H9 (cell line): ENCODE measurements at regions not wholly inside any gene's neighbourhood (a gene's known extent, or its start where the extent isn't known, plus 50 kb on each side); places are given as distances from the start of the nearest gene placed in this dataset.
"Not testable (repeated sequence)": the region's sequence is repeated elsewhere in the genome, so short reads cannot be mapped to it uniquely, and the experiment has no call there.

Experiments
- DNase-seq: peaks from one replicate; pipeline ENCODE4 v3.0.0-alpha.2; 2017
- H2AFZ ChIP-seq: one replicate; pipeline ENCODE4 v1.6.1; 2013; ENCODE audit warnings: mild to moderate bottlenecking, low read length, control low read depth, moderate library complexity
- H2AK5ac ChIP-seq: 2 replicates; pipeline ENCODE4 v1.6.1; 2013; ENCODE audit warnings: low read length, control low read depth, mixed read lengths; ENCODE audit not compliant: insufficient read length
- H2BK120ac ChIP-seq: one replicate; pipeline ENCODE4 v1.6.1; 2013; ENCODE audit warnings: low read depth, mild to moderate bottlenecking, low read length, control low read depth, inconsistent platforms; ENCODE audit not compliant: poor library complexity, severe bottlenecking
- H2BK12ac ChIP-seq: 2 replicates; pipeline ENCODE4 v1.6.1; 2013; ENCODE audit warnings: low read length, control low read depth, mixed read lengths, low read depth; ENCODE audit not compliant: insufficient read length
- H2BK15ac ChIP-seq: 2 replicates; pipeline ENCODE4 v1.6.1; 2013; ENCODE audit warnings: low read depth, low read length, control low read depth
- H2BK20ac ChIP-seq: one replicate; pipeline ENCODE4 v1.6.1; 2013; ENCODE audit warnings: low read depth, mild to moderate bottlenecking, low read length, control low read depth, inconsistent platforms; ENCODE audit not compliant: poor library complexity, severe bottlenecking
- H2BK5ac ChIP-seq: 2 replicates; pipeline ENCODE4 v1.6.1; 2013; ENCODE audit warnings: low read length, control low read depth, mixed read lengths; ENCODE audit not compliant: insufficient read length
- H3K14ac ChIP-seq: 2 replicates; pipeline ENCODE4 v1.6.1; 2013; ENCODE audit warnings: low read length, control low read depth; ENCODE audit not compliant: insufficient read depth
- H3K18ac ChIP-seq: 2 replicates; pipeline ENCODE4 v1.6.1; 2013; ENCODE audit warnings: low read depth, mild to moderate bottlenecking, mixed read lengths, low read length, control low read depth; ENCODE audit not compliant: insufficient read length
- H3K23ac ChIP-seq: 2 replicates; pipeline ENCODE4 v1.6.1; 2013; ENCODE audit warnings: low read length, control low read depth, mixed read lengths, low read depth; ENCODE audit not compliant: insufficient read length
- H3K23me2 ChIP-seq: 2 replicates; pipeline ENCODE4 v1.6.1; 2013; ENCODE audit warnings: low read depth, mild to moderate bottlenecking, mixed read lengths, low read length, control low read depth; ENCODE audit not compliant: insufficient read length, poor library complexity, severe bottlenecking
- H3K27ac ChIP-seq: 2 replicates; pipeline ENCODE4 v1.5.1; 2013; ENCODE audit warnings: low read length, control low read depth, mixed read lengths, low read depth; ENCODE audit not compliant: insufficient read length
- H3K27me3 ChIP-seq: 2 replicates; pipeline ENCODE4 v1.6.1; 2013; ENCODE audit warnings: low read length, control low read depth, inconsistent platforms; ENCODE audit not compliant: insufficient read depth
- H3K4ac ChIP-seq: 2 replicates; pipeline ENCODE4 v1.6.1; 2013; ENCODE audit warnings: low read depth, mild to moderate bottlenecking, control low read depth, inconsistent platforms, low read length, moderate library complexity
- H3K4me1 ChIP-seq: 2 replicates; pipeline ENCODE4 v1.6.1; 2013; ENCODE audit warnings: low read length, control low read depth, inconsistent platforms; ENCODE audit not compliant: insufficient read depth
- H3K4me2 ChIP-seq: 2 replicates; pipeline ENCODE4 v1.6.1; 2013; ENCODE audit warnings: low read length, control low read depth, mixed read lengths; ENCODE audit not compliant: insufficient read length, insufficient read depth
- H3K56ac ChIP-seq: 2 replicates; pipeline ENCODE4 v1.6.1; 2013; ENCODE audit warnings: low read depth, mild to moderate bottlenecking, mixed read lengths, low read length, control low read depth; ENCODE audit not compliant: insufficient read length
- H3K79me1 ChIP-seq: 2 replicates; pipeline ENCODE4 v1.6.1; 2013; ENCODE audit warnings: low read depth, mild to moderate bottlenecking, moderate library complexity, low read length, control low read depth, inconsistent platforms; ENCODE audit not compliant: insufficient read depth, poor library complexity, severe bottlenecking
- H3K79me2 ChIP-seq: 2 replicates; pipeline ENCODE4 v1.6.1; 2013; ENCODE audit warnings: low read length, control low read depth, inconsistent platforms; ENCODE audit not compliant: insufficient read depth
- H3K9ac ChIP-seq: 2 replicates; pipeline ENCODE4 v1.6.1; 2013; ENCODE audit warnings: low read length, control low read depth, mixed read lengths; ENCODE audit not compliant: insufficient read length; ENCODE audit errors: extremely low read depth
- H3K9me3 ChIP-seq: one replicate; pipeline ENCODE4 v1.6.1; 2013; ENCODE audit warnings: low read depth, low read length, inconsistent platforms; ENCODE audit not compliant: control insufficient read depth
- H3T11ph ChIP-seq: one replicate; pipeline ENCODE4 v1.6.1; 2013; ENCODE audit warnings: mild to moderate bottlenecking, low read length, control low read depth, inconsistent platforms
- H4K20me1 ChIP-seq: one replicate; pipeline ENCODE4 v1.6.1; 2013; ENCODE audit not compliant: control insufficient read depth, insufficient read length, insufficient read depth
- H4K5ac ChIP-seq: 2 replicates; pipeline ENCODE4 v1.6.1; 2013; ENCODE audit warnings: low read depth, mild to moderate bottlenecking, mixed read lengths, low read length, control low read depth; ENCODE audit not compliant: insufficient read length
- H4K8ac ChIP-seq: replicated peaks from 2 replicates; pipeline ENCODE4 v1.6.1; 2013; ENCODE audit warnings: low read length, control low read depth, mixed read lengths, low read depth; ENCODE audit not compliant: insufficient read length
- H4K91ac ChIP-seq: 2 replicates; pipeline ENCODE4 v1.6.1; 2013; ENCODE audit warnings: low read depth, mild to moderate bottlenecking, moderate library complexity, mixed read lengths, low read length, control low read depth; ENCODE audit not compliant: insufficient read length
- H3K27ac Mint-ChIP-seq, 3 experiments: 2 replicates in 2 of 3; 3 replicates in 1 of 3; pipeline ENCODE4 v1.8.0; 2020 to 2021; ENCODE audit warnings: mixed read lengths in 3 of 3, mild to moderate bottlenecking in 1 of 3, moderate library complexity in 1 of 3
- H3K27me3 Mint-ChIP-seq: 2 replicates; pipeline ENCODE4 v1.8.0; 2021; ENCODE audit warnings: low read depth, mild to moderate bottlenecking, moderate library complexity, mixed read lengths
- H3K36me3 Mint-ChIP-seq, 3 experiments: 2 replicates in 2 of 3; 3 replicates in 1 of 3; pipeline ENCODE4 v1.8.0; 2020 to 2021; ENCODE audit warnings: low read depth in 3 of 3, mixed read lengths in 3 of 3; ENCODE audit not compliant: insufficient read depth in 1 of 3
- H3K4me1 Mint-ChIP-seq, 2 experiments: 2 replicates each; pipeline ENCODE4 v1.8.0; 2020; ENCODE audit warnings: mixed read lengths in 2 of 2
- H3K4me3 Mint-ChIP-seq, 2 experiments: 2 replicates in 1 of 2; 3 replicates in 1 of 2; pipeline ENCODE4 v1.8.0; 2020 to 2021; ENCODE audit warnings: mild to moderate bottlenecking in 2 of 2, mixed read lengths in 2 of 2, moderate library complexity in 1 of 2
- H3K9me3 Mint-ChIP-seq, 2 experiments: 2 replicates in 1 of 2; 3 replicates in 1 of 2; pipeline ENCODE4 v1.8.0; 2020; ENCODE audit warnings: mild to moderate bottlenecking in 2 of 2, mixed read lengths in 2 of 2, moderate library complexity in 1 of 2
- WGBS: extraction: QIAGEN DNeasy Blood & Tissue Kit; methylation state at CpG from one replicate; pipeline ENCODE4 v1.1.7; 2013; ENCODE audit warnings: missing lambda C conversion rate, low lambda C conversion rate, mixed read lengths; ENCODE audit not compliant: insufficient read length; ENCODE audit errors: extremely low coverage; 5-methylcytosine and 5-hydroxymethylcytosine counted together

DNA sequence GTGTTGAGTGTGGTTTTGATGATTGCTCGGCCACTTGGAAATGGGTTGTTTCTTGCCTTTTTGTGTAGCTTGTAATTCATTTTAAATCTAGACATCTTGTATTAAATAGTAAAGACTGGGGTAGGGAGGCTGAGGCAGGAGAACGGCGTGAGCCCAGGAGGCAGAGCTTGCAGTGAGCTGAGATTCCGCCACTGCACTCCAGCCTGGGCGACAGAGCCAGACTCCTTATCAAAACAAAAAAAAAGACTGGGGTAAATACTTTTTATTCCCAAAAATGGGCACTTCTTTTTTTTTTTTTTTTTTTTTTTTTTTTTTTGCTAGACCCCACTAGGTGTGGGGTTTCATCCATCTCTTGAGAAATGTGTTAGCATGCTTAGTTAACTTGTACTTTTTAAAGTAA, 258.8 kb upstream of the FAM240B start:
- not testable (repeated sequence) for H3K36me3 Mint-ChIP-seq, H3K4me1 Mint-ChIP-seq, H2AK5ac ChIP-seq, H3K9me3 Mint-ChIP-seq, H3K23ac ChIP-seq, H3K27me3 ChIP-seq, H3K27me3 Mint-ChIP-seq, H3K14ac ChIP-seq, H3K79me2 ChIP-seq, H3K23me2 ChIP-seq, H3K9ac ChIP-seq, H2BK15ac ChIP-seq, H3K4ac ChIP-seq, H3K27ac ChIP-seq, H3K27ac Mint-ChIP-seq, H3K79me1 ChIP-seq, H3K9me3 ChIP-seq, H3K4me3 Mint-ChIP-seq, H3K18ac ChIP-seq, H3K56ac ChIP-seq, H2BK20ac ChIP-seq, H4K5ac ChIP-seq, H4K8ac ChIP-seq, H2BK12ac ChIP-seq, DNase-seq, H2BK5ac ChIP-seq, H4K20me1 ChIP-seq, H2BK120ac ChIP-seq, H2AFZ ChIP-seq, H3K4me1 ChIP-seq, H3K4me2 ChIP-seq, H4K91ac ChIP-seq, H3T11ph ChIP-seq
- WGBS, result no CpG with 5 or more reads among the region's 5 CpGs

DNA sequence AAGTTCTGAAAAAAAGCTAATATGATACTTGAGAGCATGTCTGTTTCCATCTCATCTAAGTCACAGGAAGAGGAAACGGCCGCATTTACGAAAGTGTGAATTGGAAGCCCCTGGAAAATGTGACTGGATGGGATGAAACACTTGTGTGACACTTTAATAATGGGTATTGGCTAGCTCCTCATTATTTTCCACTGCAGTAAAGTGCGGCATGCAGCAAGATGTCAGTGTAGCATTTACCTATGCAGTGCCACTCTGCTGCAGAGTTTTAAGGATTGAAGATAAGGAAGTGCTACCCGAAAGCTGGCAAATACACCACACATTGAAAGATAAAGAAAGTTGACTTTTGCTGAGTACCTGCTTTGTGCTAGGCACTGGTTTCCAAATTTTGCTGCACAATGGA, 249.5 kb upstream of the FAM240B start:
- not testable (repeated sequence) for H3K9me3 Mint-ChIP-seq, H2BK12ac ChIP-seq, H2BK20ac ChIP-seq, H4K8ac ChIP-seq, H2BK15ac ChIP-seq, H3K79me1 ChIP-seq, H3K23ac ChIP-seq, H3K14ac ChIP-seq, H3K4ac ChIP-seq, H3K9me3 ChIP-seq, H4K5ac ChIP-seq, H3K27ac Mint-ChIP-seq, H3K27ac ChIP-seq, DNase-seq, H3K27me3 Mint-ChIP-seq, H3K79me2 ChIP-seq, H3K4me3 Mint-ChIP-seq, H3K18ac ChIP-seq, H4K20me1 ChIP-seq, H3K56ac ChIP-seq, H2AK5ac ChIP-seq, H3K4me1 Mint-ChIP-seq, H3K4me1 ChIP-seq, H4K91ac ChIP-seq, H3T11ph ChIP-seq, H3K4me2 ChIP-seq, H3K27me3 ChIP-seq, H3K23me2 ChIP-seq, H2AFZ ChIP-seq, H2BK120ac ChIP-seq, H3K9ac ChIP-seq, H3K36me3 Mint-ChIP-seq, H2BK5ac ChIP-seq
- WGBS, result no CpG with 5 or more reads among the region's 5 CpGs
